HG02840 (cell line): ENCODE measurements at regions not wholly inside any gene's neighbourhood (a gene's known extent, or its start where the extent isn't known, plus 50 kb on each side); places are given as distances from the start of the nearest gene placed in this dataset.

Experiments
- ATAC-seq: cut with Tn5 transposase; IDR thresholded peaks from one replicate; pipeline ENCODE4 v1.9.1; 2021; ENCODE audit warnings: mild to moderate bottlenecking, moderate library complexity, moderate number of reproducible peaks; ENCODE audit not compliant: unreplicated experiment, low FRiP score

- ATAC-seq = no peak
Measured at GRCh38 chr9:109830545-109830944, 50.5 kb downstream of the PALM2AKAP2 start.

GRCh38 chr9:109831998-109832658 lies 52.1 kb downstream of the PALM2AKAP2 start:
- ATAC-seq = no peak

- no peak for ATAC-seq
Measured at GRCh38 chr9:109834855-109835254, 54.9 kb downstream of the PALM2AKAP2 start.

- ATAC-seq = no peak
Measured at GRCh38 chr9:109843641-109844040, 63.6 kb downstream of the PALM2AKAP2 start.

GRCh38 chr9:109845226-109845625 lies 65.2 kb downstream of the PALM2AKAP2 start:
- no peak for ATAC-seq

GRCh38 chr9:109846776-109847175 lies 66.8 kb downstream of the PALM2AKAP2 start:
- ATAC-seq = no peak

GRCh38 chr9:109852556-109852955 lies 72.6 kb downstream of the PALM2AKAP2 start:
- no peak for ATAC-seq

GRCh38 chr9:109855540-109855939 lies 75.5 kb downstream of the PALM2AKAP2 start:
- no peak for ATAC-seq

GRCh38 chr9:109856785-109857184 lies 76.8 kb downstream of the PALM2AKAP2 start:
- no peak for ATAC-seq

- ATAC-seq = no peak
Measured at GRCh38 chr9:109857336-109857735, 77.3 kb downstream of the PALM2AKAP2 start.

- no peak for ATAC-seq
Measured at GRCh38 chr9:109859447-109859846, 79.4 kb downstream of the PALM2AKAP2 start.

- ATAC-seq = no peak
Measured at GRCh38 chr9:109860521-109860920, 80.5 kb downstream of the PALM2AKAP2 start.

- no peak for ATAC-seq
Measured at GRCh38 chr9:109861499-109861898, 81.5 kb downstream of the PALM2AKAP2 start.

- no peak for ATAC-seq
Measured at GRCh38 chr9:109861918-109862317, 81.9 kb downstream of the PALM2AKAP2 start.

GRCh38 chr9:109862452-109862851 lies 82.5 kb downstream of the PALM2AKAP2 start:
- no peak for ATAC-seq

GRCh38 chr9:109863961-109864360 lies 84.0 kb downstream of the PALM2AKAP2 start:
- ATAC-seq = no peak

- no peak for ATAC-seq
Measured at GRCh38 chr9:109865521-109865920, 85.5 kb downstream of the PALM2AKAP2 start.

- no peak for ATAC-seq
Measured at GRCh38 chr9:109868207-109868606, 88.2 kb downstream of the PALM2AKAP2 start.

GRCh38 chr9:109868722-109869121 lies 88.7 kb downstream of the PALM2AKAP2 start:
- ATAC-seq = no peak

- no peak for ATAC-seq
Measured at GRCh38 chr9:109870365-109870764, 90.4 kb downstream of the PALM2AKAP2 start.

- no peak for ATAC-seq
Measured at GRCh38 chr9:109872901-109873300, 92.9 kb downstream of the PALM2AKAP2 start.

GRCh38 chr9:109875495-109876129 lies 95.6 kb downstream of the PALM2AKAP2 start:
- no peak for ATAC-seq
